Activated naive CD8-positive, alpha-beta T cell treated with anti-CD3 and anti-CD28 coated beads, Interleukin-2, amount 10 ng/mL, durations not matched to agents 7 days and 5 days (primary cell): ENCODE measurements at regions not wholly inside any gene's neighbourhood (a gene's known extent, or its start where the extent isn't known, plus 50 kb on each side); places are given as distances from the start of the nearest gene placed in this dataset.

Source experiments
- ATAC-seq: fragments of 150-1000 bp; cut with Tn5 transposase; one replicate; pipeline ENCODE4 v1.10.0; 2021; ENCODE audit warnings: low read depth, moderate library complexity
- POLR2A ChIA-PET: fragments of 350-600 bp; sonication (Branson Sonifier 250); formaldehyde crosslinking; loops from one replicate; lab custom pipeline; 2021; ENCODE audit warnings: antibody characterized with exemption; lab: Charles Lee
- DNase-seq: peaks from one replicate; pipeline ENCODE4 v3.0.0; 2021
- H3K27ac Mint-ChIP-seq: one replicate; pipeline ENCODE4 v1.8.0; 2022; ENCODE audit warnings: mild to moderate bottlenecking, mixed read lengths
- H3K27me3 Mint-ChIP-seq: one replicate; pipeline ENCODE4 v1.8.0; 2022; ENCODE audit warnings: mild to moderate bottlenecking, moderate library complexity, mixed read lengths
- H3K36me3 Mint-ChIP-seq: one replicate; pipeline ENCODE4 v1.8.0; 2021; ENCODE audit warnings: mild to moderate bottlenecking, mixed read lengths
- H3K4me1 Mint-ChIP-seq: one replicate; pipeline ENCODE4 v1.8.0; 2021; ENCODE audit warnings: mixed read lengths
- H3K4me3 Mint-ChIP-seq: one replicate; pipeline ENCODE4 v1.8.0; 2022; ENCODE audit warnings: mild to moderate bottlenecking, moderate library complexity, mixed read lengths
- H3K9me3 Mint-ChIP-seq: one replicate; pipeline ENCODE4 v1.8.0; 2021; ENCODE audit warnings: mixed read lengths

GRCh38 chr1:229993060-229993459 lies 74.0 kb upstream of the GALNT2 start:
- Mint-ChIP-seq H3K4me3 (no peak overlapping the region), H3K36me3 (peaks cover 4% of the 10 kb centered on the region), H3K9me3 (no peaks in the 10 kb centered on the region), H3K4me1 (peaks cover 9% of the 10 kb centered on the region), H3K27ac (no peak overlapping the region), H3K27me3 (peaks cover 4% of the 10 kb centered on the region)
- peak; percentile 60 for ATAC-seq
- DNase-seq: no peak
- POLR2A ChIA-PET: no interaction called here

GRCh38 chr1:229993894-229994293 lies 73.1 kb upstream of the GALNT2 start:
- no peaks in the 10 kb centered on the region for H3K27me3 Mint-ChIP-seq
- H3K27ac Mint-ChIP-seq: no peak overlapping the region
- peaks cover 9% of the 10 kb centered on the region for H3K4me1 Mint-ChIP-seq
- H3K4me3 Mint-ChIP-seq: no peak overlapping the region
- H3K9me3 Mint-ChIP-seq: no peaks in the 10 kb centered on the region
- ATAC-seq (no peak), DNase-seq (no peak)
- POLR2A ChIA-PET: no interaction called here
- peaks cover 4% of the 10 kb centered on the region for H3K36me3 Mint-ChIP-seq

- no peak for DNase-seq
- no peak overlapping the region for H3K4me3 Mint-ChIP-seq
- peaks cover 4% of the 10 kb centered on the region for H3K27me3 Mint-ChIP-seq
- no peak overlapping the region for H3K27ac Mint-ChIP-seq
- no peak for ATAC-seq
- peaks cover 2% of the 10 kb centered on the region for H3K36me3 Mint-ChIP-seq
- POLR2A ChIA-PET: no interaction called here
- H3K9me3 Mint-ChIP-seq: no peaks in the 10 kb centered on the region
- no peaks in the 10 kb centered on the region for H3K4me1 Mint-ChIP-seq
These were observed 67.9 kb upstream of the GALNT2 start for GRCh38 chr1:229999004-229999670.

GRCh38 chr1:230000493-230001184 lies 66.4 kb upstream of the GALNT2 start:
- no peak overlapping the region for H3K4me3 Mint-ChIP-seq
- H3K36me3 Mint-ChIP-seq: no peaks in the 10 kb centered on the region
- POLR2A ChIA-PET: no interaction called here
- no peaks in the 10 kb centered on the region for H3K4me1 Mint-ChIP-seq
- ATAC-seq (no peak), DNase-seq (no peak)
- no peak overlapping the region for H3K27ac Mint-ChIP-seq
- no peaks in the 10 kb centered on the region for H3K9me3 Mint-ChIP-seq
- peaks cover 4% of the 10 kb centered on the region for H3K27me3 Mint-ChIP-seq

- Mint-ChIP-seq H3K9me3 (no peaks in the 10 kb centered on the region), H3K4me3 (no peak overlapping the region), H3K4me1 (no peaks in the 10 kb centered on the region), H3K27ac (no peak overlapping the region), H3K36me3 (no peaks in the 10 kb centered on the region), H3K27me3 (peaks cover 4% of the 10 kb centered on the region)
- POLR2A ChIA-PET: no interaction called here
- DNase-seq: no peak
- no peak for ATAC-seq
These were observed 64.8 kb upstream of the GALNT2 start for GRCh38 chr1:230002164-230002803.

GRCh38 chr1:230003409-230003808 lies 63.6 kb upstream of the GALNT2 start:
- Mint-ChIP-seq H3K27ac (no peak overlapping the region), H3K9me3 (no peaks in the 10 kb centered on the region), H3K27me3 (peaks cover 5% of the 10 kb centered on the region), H3K36me3 (no peaks in the 10 kb centered on the region), H3K4me1 (no peaks in the 10 kb centered on the region), H3K4me3 (no peak overlapping the region)
- ATAC-seq (no peak), DNase-seq (no peak)
- POLR2A ChIA-PET: no interaction called here

GRCh38 chr1:230005040-230005439 lies 62.0 kb upstream of the GALNT2 start:
- H3K36me3 Mint-ChIP-seq: no peaks in the 10 kb centered on the region
- no peak for ATAC-seq
- H3K27ac Mint-ChIP-seq: no peak overlapping the region
- no peaks in the 10 kb centered on the region for H3K9me3 Mint-ChIP-seq
- POLR2A ChIA-PET: no interaction called here
- no peak overlapping the region for H3K4me3 Mint-ChIP-seq
- H3K27me3 Mint-ChIP-seq: peaks cover 9% of the 10 kb centered on the region
- H3K4me1 Mint-ChIP-seq: no peaks in the 10 kb centered on the region
- no peak for DNase-seq

GRCh38 chr1:230008721-230009120 lies 58.3 kb upstream of the GALNT2 start:
- Mint-ChIP-seq H3K36me3 (no peaks in the 10 kb centered on the region), H3K27ac (no peak overlapping the region), H3K27me3 (peaks cover 6% of the 10 kb centered on the region), H3K4me1 (no peaks in the 10 kb centered on the region), H3K4me3 (no peak overlapping the region), H3K9me3 (no peaks in the 10 kb centered on the region)
- ATAC-seq (no peak), DNase-seq (no peak)
- POLR2A ChIA-PET: no interaction called here

GRCh38 chr1:230009611-230010313 lies 57.3 kb upstream of the GALNT2 start:
- Mint-ChIP-seq H3K27ac (no peak overlapping the region), H3K4me3 (no peak overlapping the region), H3K27me3 (peaks cover 10% of the 10 kb centered on the region), H3K4me1 (no peaks in the 10 kb centered on the region), H3K9me3 (no peaks in the 10 kb centered on the region), H3K36me3 (no peaks in the 10 kb centered on the region)
- ATAC-seq (no peak), DNase-seq (no peak)
- POLR2A ChIA-PET: no interaction called here

GRCh38 chr1:230010603-230011332 lies 56.3 kb upstream of the GALNT2 start:
- no peak overlapping the region for H3K4me3 Mint-ChIP-seq
- H3K9me3 Mint-ChIP-seq: no peaks in the 10 kb centered on the region
- no peaks in the 10 kb centered on the region for H3K36me3 Mint-ChIP-seq
- DNase-seq (no peak), ATAC-seq (no peak)
- peaks cover 10% of the 10 kb centered on the region for H3K27me3 Mint-ChIP-seq
- POLR2A ChIA-PET: no interaction called here
- no peaks in the 10 kb centered on the region for H3K4me1 Mint-ChIP-seq
- H3K27ac Mint-ChIP-seq: no peak overlapping the region

GRCh38 chr1:230011333-230012092 lies 55.5 kb upstream of the GALNT2 start:
- Mint-ChIP-seq H3K36me3 (no peaks in the 10 kb centered on the region), H3K4me1 (no peaks in the 10 kb centered on the region), H3K27ac (no peak overlapping the region), H3K27me3 (peaks cover 10% of the 10 kb centered on the region), H3K4me3 (no peak overlapping the region), H3K9me3 (no peaks in the 10 kb centered on the region)
- DNase-seq (no peak), ATAC-seq (no peak)
- POLR2A ChIA-PET: no interaction called here

- POLR2A ChIA-PET: no interaction called here
- H3K4me3 Mint-ChIP-seq: no peak overlapping the region
- no peaks in the 10 kb centered on the region for H3K36me3 Mint-ChIP-seq
- peaks cover 10% of the 10 kb centered on the region for H3K27me3 Mint-ChIP-seq
- ATAC-seq (no peak), DNase-seq (no peak)
- no peak overlapping the region for H3K27ac Mint-ChIP-seq
- no peaks in the 10 kb centered on the region for H3K9me3 Mint-ChIP-seq
- H3K4me1 Mint-ChIP-seq: no peaks in the 10 kb centered on the region
These were observed 55.0 kb upstream of the GALNT2 start for GRCh38 chr1:230012093-230012393.

- Mint-ChIP-seq H3K4me3 (no peak overlapping the region), H3K36me3 (no peaks in the 10 kb centered on the region), H3K27ac (no peak overlapping the region), H3K27me3 (peaks cover 10% of the 10 kb centered on the region), H3K4me1 (no peaks in the 10 kb centered on the region), H3K9me3 (no peaks in the 10 kb centered on the region)
- ATAC-seq: no peak
- POLR2A ChIA-PET: no interaction called here
- no peak for DNase-seq
These were observed 54.3 kb upstream of the GALNT2 start for GRCh38 chr1:230012741-230013140.
